ENCODE measurements at regions not wholly inside any gene's neighbourhood (a gene's known extent, or its start where the extent isn't known, plus 50 kb on each side); places are given as distances from the start of the nearest gene placed in this dataset.

DNA sequence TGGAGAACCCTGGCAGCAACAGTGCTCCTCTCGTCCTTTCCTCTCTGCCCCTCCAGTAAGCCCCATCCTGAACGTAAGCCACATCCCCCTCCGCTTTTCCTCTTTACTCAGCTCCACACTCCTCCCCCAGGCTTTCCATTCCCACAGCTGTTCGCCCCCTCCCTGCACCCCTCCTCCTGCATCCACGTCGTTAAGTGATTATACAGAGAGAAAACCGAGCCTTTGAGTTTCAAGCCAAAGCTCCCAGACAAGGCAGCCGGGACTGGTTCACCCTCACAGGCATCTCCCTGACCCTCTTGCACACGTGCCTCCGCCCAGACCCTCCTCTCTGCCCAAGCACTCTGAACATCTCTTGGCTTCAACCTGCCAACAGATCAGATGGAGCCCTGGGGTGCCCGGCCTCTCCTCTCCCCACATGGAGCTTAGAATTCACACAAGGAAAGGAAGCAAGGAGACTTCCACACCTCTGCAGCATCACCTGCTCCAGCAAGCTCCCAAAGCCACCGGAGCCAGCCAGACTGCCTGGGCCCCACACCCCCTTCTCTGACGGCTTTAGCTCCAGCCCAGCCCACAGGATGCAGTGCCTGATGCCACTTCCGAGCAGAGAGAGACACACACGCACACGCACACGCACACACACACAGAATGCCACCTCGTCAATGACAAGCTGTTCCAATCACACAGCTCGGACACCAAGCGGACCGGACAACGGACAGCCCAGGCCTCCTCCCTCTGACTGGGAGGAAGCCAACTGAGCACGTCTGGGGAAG lies 99.9 kb upstream of the CCL2 start:
- TF ChIP-seq TAF1 (IDR thresholded peaks at IDR 0.05; ENCODE audit: low read depth) (no peak), NFIC (IDR thresholded peaks at IDR 0.05) (no peak), YY1 (IDR thresholded peaks at IDR 0.05; ENCODE audit: low read depth) (no peak), CREB1 (IDR thresholded peaks at IDR 0.05; ENCODE audit: low read depth) (no peak), ZBTB7A (IDR thresholded peaks at IDR 0.05; ENCODE audit: low read depth) (no peak)
- TF ChIP-seq, protein P1, sequence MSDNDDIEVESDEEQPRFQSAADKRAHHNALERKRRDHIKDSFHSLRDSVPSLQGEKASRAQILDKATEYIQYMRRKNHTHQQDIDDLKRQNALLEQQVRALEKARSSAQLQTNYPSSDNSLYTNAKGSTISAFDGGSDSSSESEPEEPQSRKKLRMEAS (IDR thresholded peaks at IDR 0.05) = no peak

DNA sequence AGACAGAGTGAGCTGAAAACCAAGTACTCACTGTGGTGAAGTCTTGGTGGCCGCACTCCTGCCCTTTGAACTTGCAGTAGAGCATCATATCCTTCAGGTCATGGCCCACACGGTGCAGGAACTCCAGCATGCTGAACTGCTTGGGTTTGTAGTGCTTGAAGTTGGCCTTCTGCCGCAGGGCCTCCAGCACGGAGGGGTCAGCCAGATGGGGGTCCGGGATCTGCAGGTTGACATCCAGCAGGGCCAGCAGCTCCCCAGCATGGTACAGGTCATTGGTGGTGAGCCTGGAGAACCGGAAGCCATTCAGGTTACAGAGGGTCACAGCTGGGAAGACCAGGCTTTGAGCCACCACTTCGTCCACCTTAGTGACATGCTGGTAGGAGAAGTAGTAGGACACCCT lies 99.1 kb upstream of the CCL2 start:
- TF ChIP-seq TEAD4 (IDR thresholded peaks at IDR 0.05) (no peak), RAD21 (IDR thresholded peaks at IDR 0.05; ENCODE audit: low read depth) (no peak), ZBTB7A (IDR thresholded peaks at IDR 0.05; ENCODE audit: low read depth) (no peak), TAF1 (IDR thresholded peaks at IDR 0.05; ENCODE audit: low read depth) (no peak), EP300 (IDR thresholded peaks at IDR 0.05; ENCODE audit: borderline replicate concordance) (no peak), YY1 (IDR thresholded peaks at IDR 0.05; ENCODE audit: low read depth) (no peak), FOXM1 (IDR thresholded peaks at IDR 0.05; ENCODE audit: borderline replicate concordance, low read depth) (no peak)
- TF ChIP-seq, protein P1 (IDR thresholded peaks at IDR 0.05) = no peak
- TF ChIP-seq, protein P2, sequence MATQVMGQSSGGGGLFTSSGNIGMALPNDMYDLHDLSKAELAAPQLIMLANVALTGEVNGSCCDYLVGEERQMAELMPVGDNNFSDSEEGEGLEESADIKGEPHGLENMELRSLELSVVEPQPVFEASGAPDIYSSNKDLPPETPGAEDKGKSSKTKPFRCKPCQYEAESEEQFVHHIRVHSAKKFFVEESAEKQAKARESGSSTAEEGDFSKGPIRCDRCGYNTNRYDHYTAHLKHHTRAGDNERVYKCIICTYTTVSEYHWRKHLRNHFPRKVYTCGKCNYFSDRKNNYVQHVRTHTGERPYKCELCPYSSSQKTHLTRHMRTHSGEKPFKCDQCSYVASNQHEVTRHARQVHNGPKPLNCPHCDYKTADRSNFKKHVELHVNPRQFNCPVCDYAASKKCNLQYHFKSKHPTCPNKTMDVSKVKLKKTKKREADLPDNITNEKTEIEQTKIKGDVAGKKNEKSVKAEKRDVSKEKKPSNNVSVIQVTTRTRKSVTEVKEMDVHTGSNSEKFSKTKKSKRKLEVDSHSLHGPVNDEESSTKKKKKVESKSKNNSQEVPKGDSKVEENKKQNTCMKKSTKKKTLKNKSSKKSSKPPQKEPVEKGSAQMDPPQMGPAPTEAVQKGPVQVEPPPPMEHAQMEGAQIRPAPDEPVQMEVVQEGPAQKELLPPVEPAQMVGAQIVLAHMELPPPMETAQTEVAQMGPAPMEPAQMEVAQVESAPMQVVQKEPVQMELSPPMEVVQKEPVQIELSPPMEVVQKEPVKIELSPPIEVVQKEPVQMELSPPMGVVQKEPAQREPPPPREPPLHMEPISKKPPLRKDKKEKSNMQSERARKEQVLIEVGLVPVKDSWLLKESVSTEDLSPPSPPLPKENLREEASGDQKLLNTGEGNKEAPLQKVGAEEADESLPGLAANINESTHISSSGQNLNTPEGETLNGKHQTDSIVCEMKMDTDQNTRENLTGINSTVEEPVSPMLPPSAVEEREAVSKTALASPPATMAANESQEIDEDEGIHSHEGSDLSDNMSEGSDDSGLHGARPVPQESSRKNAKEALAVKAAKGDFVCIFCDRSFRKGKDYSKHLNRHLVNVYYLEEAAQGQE (IDR thresholded peaks at IDR 0.05; ENCODE audit: low read depth) = no peak

DNA sequence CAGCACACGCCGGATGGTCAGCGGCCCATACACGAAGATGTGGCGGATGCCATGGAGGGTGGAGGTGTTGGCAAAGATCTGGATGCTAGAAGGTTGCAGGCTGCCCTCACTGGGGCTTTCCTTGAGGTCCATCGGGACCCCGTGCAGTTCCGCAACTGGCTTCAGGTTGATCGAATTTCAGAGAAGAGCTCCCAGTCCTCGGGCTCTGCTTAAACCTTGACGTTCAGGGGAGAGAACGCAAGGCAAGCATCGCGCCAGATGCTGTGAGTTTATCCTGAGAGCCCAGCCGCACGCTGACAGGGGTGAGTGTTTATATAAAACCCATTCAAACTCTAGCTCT lies 98.7 kb upstream of the CCL2 start:
- TF ChIP-seq, protein P2 (IDR thresholded peaks at IDR 0.05; ENCODE audit: low read depth) = no peak
- TF ChIP-seq, protein P1 (IDR thresholded peaks at IDR 0.05) = no peak

DNA sequence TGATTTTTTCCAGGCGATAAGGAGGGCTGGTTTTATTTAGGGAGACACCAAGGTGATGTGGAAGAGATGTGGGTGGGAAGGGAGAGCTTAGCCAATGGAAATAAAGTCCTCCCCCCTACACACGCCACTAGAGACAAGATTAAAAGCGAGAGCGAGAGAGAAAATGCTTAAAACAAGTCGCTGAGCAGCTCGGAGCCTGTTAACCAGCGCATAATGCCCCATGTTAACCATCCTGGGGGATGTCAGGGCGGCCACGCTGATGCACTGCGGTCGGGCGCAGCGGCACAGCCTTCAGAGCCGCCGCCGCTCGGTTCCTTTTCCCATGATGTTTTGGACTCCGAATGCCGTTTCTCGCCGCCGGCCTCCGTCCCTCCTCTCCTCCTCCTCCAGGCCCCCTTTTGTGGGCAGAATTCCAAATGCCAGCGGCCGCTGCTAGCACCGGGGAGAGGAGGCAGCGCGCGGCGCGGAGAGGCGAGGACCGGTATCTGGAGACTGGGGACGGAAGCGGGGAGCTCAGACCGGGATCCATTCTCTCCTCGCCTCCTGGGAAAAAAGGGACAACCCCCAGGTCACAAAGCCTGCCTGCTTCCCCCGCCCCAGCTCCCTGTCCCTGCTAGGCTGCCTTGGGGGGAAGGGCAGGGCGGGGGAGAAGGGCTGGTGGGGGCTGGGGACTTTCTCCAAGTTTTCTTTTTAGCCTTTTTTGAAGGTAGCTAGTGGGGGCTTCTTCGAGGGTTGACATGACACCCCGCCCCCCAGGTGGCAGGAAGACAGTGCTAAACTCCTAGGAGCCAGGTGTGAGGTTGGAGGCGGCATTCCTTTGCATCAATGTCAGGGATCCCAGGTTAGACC lies 98.1 kb upstream of the CCL2 start:
- TF ChIP-seq, protein P2 (IDR thresholded peaks at IDR 0.05; ENCODE audit: low read depth) = no peak
- TF ChIP-seq RAD21 (IDR thresholded peaks at IDR 0.05; ENCODE audit: low read depth) = no peak
- TF ChIP-seq, protein P1 (IDR thresholded peaks at IDR 0.05) = no peak
- TF ChIP-seq TEAD4 (IDR thresholded peaks at IDR 0.05) = no peak
- no peak for TF ChIP-seq ZBTB7A (IDR thresholded peaks at IDR 0.05; ENCODE audit: low read depth)
- TF ChIP-seq CEBPB (IDR thresholded peaks at IDR 0.05) = no peak
- TF ChIP-seq YY1 (IDR thresholded peaks at IDR 0.05; ENCODE audit: low read depth) = no peak
- TF ChIP-seq NFIC (IDR thresholded peaks at IDR 0.05) = no peak

DNA sequence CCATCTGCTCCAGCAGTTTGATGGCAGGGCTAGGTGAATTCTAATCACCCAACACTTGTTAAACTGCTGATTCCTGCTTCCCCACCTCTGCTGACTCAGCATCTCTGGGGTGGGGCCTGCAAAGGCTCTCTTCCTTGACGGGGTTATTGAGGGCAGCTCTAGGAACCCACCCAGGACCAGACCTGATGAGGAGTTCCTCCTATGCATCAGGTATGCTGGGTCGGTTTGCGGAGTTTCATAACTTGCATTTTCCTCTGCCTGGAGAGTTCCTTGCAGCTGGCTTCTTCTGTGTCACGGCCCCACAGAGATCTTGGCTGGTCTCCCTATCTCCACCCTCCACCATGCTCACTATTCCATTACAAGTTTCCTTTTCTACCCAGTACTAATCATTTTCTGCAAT lies 93.4 kb upstream of the CCL2 start:
- TF ChIP-seq EP300 (IDR thresholded peaks at IDR 0.05; ENCODE audit: borderline replicate concordance) (no peak), FOXM1 (IDR thresholded peaks at IDR 0.05; ENCODE audit: borderline replicate concordance, low read depth) (no peak), NFIC (IDR thresholded peaks at IDR 0.05) (no peak), EGR1 (IDR thresholded peaks at IDR 0.05) (no peak), YY1 (IDR thresholded peaks at IDR 0.05; ENCODE audit: low read depth) (no peak), TAF1 (IDR thresholded peaks at IDR 0.05; ENCODE audit: low read depth) (no peak), RAD21 (IDR thresholded peaks at IDR 0.05; ENCODE audit: low read depth) (no peak), CREB1 (IDR thresholded peaks at IDR 0.05; ENCODE audit: low read depth) (no peak), ZBTB7A (IDR thresholded peaks at IDR 0.05; ENCODE audit: low read depth) (no peak), CEBPB (IDR thresholded peaks at IDR 0.05) (no peak), TEAD4 (IDR thresholded peaks at IDR 0.05) (no peak), TCF12 (IDR thresholded peaks at IDR 0.05; ENCODE audit: low read depth) (no peak)
- TF ChIP-seq, protein P1 (IDR thresholded peaks at IDR 0.05) = no peak
- TF ChIP-seq, protein P2 (IDR thresholded peaks at IDR 0.05; ENCODE audit: low read depth) = no peak
- TF ChIP-seq, protein P3, sequence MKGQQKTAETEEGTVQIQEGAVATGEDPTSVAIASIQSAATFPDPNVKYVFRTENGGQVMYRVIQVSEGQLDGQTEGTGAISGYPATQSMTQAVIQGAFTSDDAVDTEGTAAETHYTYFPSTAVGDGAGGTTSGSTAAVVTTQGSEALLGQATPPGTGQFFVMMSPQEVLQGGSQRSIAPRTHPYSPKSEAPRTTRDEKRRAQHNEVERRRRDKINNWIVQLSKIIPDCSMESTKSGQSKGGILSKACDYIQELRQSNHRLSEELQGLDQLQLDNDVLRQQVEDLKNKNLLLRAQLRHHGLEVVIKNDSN (IDR thresholded peaks at IDR 0.05) = no peak

All from Ishikawa (cell line).